ENCODE measurements at regions not wholly inside any gene's neighbourhood (a gene's known extent, or its start where the extent isn't known, plus 50 kb on each side); places are given as distances from the start of the nearest gene placed in this dataset.
"Not testable (repeated sequence)": the region's sequence is repeated elsewhere in the genome, so short reads cannot be mapped to it uniquely, and the experiment has no call there.

DNA sequence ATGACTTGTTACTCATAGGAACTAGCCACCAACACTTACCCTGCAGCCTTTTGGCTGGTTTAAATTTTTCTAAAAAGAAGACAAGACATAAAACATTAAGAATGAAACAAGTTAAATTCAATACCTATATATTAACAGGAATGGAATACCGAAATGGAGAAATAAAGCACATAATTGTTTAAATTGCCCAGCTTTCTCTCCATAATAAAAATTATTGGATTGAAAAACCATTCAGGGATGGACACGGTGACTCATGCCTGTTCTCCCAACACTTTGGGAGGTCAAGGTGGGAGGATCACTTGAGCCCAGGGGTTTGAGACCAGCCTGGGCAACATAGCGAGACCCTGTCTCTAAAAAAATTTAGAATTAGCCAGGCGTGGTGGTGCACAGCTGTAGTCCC lies 179.4 kb upstream of the MKLN1 start:
- DNase-seq (ENCODE audit: low read depth), result no peak

- no peak for DNase-seq (ENCODE audit: low read depth)
These were observed 178.8 kb upstream of the MKLN1 start for GRCh38 chr7:131148708-131149428.

- no peak for DNase-seq (ENCODE audit: low read depth)
These were observed 178.3 kb upstream of the MKLN1 start for GRCh38 chr7:131149429-131149773.

GRCh38 chr7:131149840-131150239 lies 177.8 kb upstream of the MKLN1 start:
- DNase-seq (ENCODE audit: low read depth), result no peak

- no peak for DNase-seq (ENCODE audit: low read depth)
These were observed 176.6 kb upstream of the MKLN1 start for GRCh38 chr7:131151034-131151433.

DNA sequence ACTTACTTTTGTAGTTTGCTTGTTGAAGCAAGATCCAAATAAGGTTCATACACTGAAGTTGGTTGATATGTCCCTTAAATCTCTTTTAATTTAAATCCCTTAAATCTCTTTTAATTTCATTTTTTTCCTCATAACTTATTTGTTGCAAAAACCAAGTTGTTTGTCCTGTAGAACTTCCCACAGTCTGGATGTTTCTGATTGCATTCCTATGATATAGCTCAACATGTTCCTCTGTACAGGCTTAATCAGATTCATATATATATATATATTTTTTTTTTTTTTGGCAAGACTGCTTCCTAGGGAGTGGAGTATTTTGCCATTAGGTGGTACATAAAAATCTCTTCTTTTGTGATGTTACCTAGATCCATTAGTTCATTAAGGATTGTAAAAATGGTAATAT lies 174.9 kb upstream of the MKLN1 start:
- no peak for DNase-seq (ENCODE audit: low read depth)

GRCh38 chr7:131154380-131154779 lies 173.3 kb upstream of the MKLN1 start:
- no peak for DNase-seq (ENCODE audit: low read depth)

DNA sequence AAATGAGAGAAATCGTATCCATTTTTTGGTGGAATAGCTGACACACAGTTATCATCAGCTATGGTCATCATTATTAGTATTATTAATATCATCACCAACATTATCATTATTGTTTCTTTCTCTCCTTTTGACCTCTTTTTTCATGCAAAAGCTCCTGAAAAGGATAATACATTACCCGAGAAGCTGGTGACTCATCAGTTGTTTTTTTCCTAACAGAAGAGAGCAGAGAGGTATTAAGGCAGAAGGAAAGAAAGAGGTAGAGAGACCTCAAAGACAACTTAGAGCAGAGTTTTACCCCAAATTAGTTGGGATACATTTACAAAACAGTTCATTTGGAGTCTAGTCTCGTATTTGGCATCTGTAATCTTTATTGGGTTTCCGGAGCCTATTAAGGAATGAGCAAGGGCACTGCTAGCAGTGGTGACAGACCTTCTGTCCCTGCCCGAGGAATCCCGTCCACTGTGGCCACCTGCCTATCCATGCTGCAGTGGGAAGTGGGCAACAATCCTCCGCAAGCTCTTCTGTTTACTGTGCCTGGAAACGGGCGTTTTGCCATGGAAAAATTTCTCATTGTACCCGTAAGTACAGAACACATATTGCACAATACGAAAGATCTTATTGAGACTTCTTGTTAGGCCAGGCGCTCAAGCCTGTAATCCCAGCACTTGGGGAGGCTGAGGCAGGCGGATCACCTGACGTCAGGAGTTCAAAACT lies 170.0 kb upstream of the MKLN1 start:
- no peak for DNase-seq (ENCODE audit: low read depth)

DNA sequence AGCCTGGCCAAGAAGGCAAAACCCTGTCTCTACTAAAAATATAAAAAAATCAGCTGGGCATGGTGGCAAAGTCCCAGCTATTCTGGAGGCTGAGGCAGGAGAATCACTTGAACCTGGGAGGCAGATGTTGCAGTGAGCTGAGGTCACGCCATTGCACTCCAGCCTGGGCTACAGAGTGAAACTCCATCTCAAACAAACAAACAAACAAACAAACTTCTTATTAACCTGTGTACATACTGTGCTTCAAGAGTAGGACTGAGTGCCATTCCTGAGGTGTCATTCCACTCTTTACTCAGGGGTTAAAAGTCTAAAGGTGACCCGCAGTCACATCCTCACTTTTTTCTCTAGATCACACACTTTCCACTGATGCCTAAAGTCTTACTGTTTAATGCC lies 169.4 kb upstream of the MKLN1 start:
- DNase-seq (ENCODE audit: low read depth), result not testable (repeated sequence)

DNA sequence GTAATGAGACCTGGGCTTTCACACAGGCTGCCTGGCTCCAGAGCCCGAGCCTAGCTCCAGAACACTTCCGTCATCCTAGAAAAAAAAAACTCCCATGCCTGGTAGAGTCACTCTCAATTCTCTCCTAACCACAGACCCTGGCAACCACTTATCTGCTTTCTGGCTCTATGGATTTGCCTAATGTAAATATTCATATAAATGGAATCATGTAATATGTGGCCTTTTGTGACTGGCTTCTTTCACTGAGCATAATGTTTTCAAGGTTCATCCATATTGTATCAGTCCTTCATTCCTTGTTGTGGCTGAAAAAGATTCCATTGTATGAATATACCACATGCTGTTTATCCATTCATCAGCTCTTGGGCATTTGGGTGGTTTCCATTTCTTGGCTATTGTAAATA lies 167.7 kb upstream of the MKLN1 start:
- DNase-seq (ENCODE audit: low read depth), result no peak

DNA sequence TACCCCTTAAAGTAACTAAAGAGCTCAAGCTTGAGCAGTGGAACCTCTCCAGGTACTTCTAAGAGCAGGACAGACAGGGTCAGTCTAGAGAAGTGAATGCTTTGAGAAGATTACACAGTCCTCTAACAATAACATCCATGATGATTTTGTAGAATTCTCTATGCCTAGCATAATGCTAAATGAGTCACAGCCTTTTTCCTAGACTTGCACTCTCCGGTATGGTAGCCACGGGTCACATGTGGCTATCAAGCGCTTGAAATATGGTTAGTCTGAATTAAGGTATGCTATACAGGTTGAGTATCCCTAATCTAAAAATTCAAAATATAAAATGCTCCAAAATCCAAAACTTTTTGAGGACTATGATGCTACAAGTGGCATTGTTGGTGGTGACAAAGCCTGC lies 166.6 kb upstream of the MKLN1 start:
- DNase-seq (ENCODE audit: low read depth), result no peak

DNA sequence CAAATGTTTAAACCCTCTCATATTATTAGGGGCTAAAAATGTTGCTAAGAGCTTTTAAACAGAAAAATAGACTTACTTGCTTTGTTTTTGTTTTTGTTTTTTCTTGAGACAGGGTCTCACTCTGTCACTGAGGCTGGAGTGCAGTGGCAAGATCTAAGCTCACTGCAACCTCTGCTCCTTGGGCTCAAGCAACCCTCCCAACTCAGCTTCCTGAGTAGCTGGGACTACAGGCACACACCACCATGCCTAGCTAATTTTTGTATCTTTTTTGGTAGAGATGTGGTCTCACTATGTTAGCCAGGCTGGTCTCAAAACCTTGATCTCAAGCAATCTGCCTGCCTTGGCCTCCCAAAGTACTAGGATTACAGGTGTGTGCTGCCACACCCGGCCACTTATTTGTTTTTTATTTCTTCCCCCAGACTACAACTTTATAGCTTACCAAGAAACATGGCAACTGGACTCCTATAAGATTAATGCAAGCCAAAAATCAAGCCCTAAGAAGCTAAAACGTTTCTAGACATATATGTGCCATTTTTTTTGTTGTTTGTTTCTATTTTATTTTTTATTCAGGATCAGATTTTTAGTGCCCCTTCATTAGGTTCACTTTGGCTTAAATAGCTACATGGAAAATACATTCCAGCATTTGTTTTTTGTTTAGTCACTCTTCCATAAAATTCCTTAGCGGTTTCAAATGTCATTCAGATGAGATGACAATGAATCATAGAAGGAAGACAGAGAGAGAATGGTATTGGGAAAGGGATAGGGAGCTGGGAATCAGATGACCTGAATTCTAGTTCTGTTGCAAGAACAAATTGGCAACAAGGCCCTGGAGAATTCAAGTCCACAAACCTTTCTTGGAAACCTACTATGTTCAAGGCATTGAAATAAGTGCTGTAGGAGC lies 163.4 kb upstream of the MKLN1 start:
- DNase-seq (ENCODE audit: low read depth), result no peak

GRCh38 chr7:131166066-131166465 lies 161.6 kb upstream of the MKLN1 start:
- DNase-seq (ENCODE audit: low read depth), result no peak

DNA sequence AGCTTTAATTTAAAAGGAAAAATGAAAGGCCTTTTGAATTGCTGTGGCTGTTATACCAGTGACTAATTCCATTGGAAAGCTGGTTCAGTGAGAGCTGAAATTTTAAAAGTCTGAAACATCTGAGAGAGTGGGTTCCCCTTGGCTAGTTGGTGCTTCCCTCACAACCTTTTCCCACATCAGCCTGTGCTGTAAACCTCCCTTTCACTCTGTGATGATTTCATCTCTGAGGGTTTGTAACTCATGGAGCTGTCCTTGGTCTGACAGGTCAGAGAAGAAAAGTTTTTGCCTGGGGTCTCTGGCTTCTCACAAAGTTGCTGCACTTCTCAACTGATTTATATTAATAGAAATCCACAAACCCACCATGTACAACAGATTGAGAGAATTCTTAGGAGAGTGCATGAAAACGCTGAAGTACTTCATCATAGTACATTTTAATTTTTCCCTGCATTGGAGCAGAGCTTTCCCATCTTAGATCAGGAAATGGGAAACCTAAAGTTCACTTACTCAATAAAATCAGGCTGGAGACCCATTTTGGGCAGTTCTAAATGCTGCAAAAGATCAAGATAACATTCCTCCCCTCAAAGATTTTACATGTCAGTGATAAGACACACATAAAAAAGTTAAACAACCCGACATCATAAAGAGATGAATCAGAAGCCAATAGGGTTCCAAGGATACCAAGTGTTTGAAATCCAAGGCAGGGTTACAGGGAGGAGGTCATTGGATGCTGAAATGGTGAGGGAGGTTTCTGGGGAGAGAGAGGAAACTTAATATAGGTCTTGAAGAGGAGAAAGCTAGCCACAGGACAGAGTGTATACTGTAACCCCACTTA lies 157.0 kb upstream of the MKLN1 start:
- DNase-seq (ENCODE audit: low read depth), result no peak

- no peak for DNase-seq (ENCODE audit: low read depth)
These were observed 154.4 kb upstream of the MKLN1 start for GRCh38 chr7:131173145-131173890.

- no peak for DNase-seq (ENCODE audit: low read depth)
These were observed 153.3 kb upstream of the MKLN1 start for GRCh38 chr7:131174391-131174790.

DNA sequence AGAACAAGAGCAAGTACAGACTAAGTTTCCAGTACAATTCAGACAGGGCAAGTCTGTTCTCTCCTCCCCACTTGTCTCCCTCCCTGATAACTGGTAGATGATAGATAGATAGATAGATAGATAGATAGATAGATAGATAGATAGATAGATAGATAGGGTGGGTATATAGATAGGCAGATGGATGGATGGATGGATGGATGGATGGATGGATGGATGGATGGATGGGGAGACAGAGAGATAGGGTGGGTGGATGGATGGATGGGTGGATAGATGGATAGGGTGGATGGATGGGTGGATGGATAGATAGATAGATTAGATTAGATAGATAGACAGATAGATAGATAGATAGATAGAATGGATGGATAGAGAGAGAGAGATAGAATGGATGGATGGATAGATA lies 152.8 kb upstream of the MKLN1 start:
- no peak for DNase-seq (ENCODE audit: low read depth)

DNA sequence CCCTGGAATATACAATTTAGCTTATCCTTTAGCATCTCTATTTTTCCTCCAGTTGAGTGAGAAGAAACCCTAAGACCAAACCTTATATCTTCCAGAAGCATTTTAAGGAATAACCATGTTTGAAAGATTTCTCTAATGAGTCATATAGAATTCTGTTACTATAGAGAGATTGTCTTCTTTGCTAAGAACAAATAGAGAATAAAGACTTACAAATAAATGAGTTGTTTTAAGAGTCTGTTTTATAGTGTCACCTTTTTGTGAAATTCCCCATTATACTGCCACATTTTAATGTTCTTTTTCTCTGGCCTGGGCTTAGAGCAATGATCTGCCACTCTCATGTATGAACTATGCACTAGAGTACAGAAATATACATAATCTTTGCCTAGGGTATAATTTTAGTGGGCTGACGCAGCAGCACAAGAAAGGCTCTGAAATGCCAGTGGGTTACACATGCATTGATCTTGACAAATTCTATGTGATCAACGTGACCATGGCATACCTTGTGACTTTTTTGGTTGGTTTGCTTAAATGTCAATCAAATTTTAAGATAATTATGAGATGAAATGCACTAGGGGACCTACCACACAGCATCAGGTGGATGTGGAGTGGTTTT lies 145.1 kb upstream of the MKLN1 start:
- no peak for DNase-seq (ENCODE audit: low read depth)

GRCh38 chr7:131183072-131183471 lies 144.6 kb upstream of the MKLN1 start:
- DNase-seq (ENCODE audit: low read depth), result no peak

DNA sequence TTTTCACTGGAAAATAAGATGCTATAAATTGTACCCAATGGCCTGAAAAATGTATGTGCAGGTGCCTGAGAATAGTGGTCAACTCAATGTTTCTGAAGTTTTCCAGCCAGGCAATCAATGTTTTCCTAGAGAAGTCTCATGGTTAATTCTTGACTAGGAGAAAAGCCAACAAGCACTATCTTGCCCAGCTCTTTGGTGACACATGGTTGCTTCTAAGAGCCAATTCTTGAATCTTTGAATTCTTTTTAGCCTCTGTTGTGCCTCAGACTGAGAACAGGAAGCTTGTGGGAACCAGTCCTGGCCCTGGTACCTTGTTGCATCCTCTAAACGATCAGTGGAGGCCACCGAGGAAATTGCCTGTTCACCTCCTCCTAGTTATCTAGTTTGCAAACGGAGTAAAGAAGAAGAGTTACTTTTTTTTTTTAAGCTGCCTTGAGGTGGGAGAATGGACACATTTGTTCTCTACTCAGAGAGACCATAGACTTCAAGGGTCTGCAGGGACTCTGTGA lies 144.0 kb upstream of the MKLN1 start:
- DNase-seq (ENCODE audit: low read depth), result no peak

- no peak for DNase-seq (ENCODE audit: low read depth)
These were observed 140.9 kb upstream of the MKLN1 start for GRCh38 chr7:131186816-131187215.
